DND-41 (cell line): ENCODE measurements at regions not wholly inside any gene's neighbourhood (a gene's known extent, or its start where the extent isn't known, plus 50 kb on each side); places are given as distances from the start of the nearest gene placed in this dataset.

Experiments used
- CTCF ChIP-seq: IDR thresholded peaks from 2 replicates; pipeline ENCODE4 v1.5.1; 2012; ENCODE audit warnings: borderline replicate concordance, low read length, moderate library complexity, mild to moderate bottlenecking; ENCODE audit not compliant: poor library complexity, severe bottlenecking; ENCODE audit errors: extremely low read depth
- EZH2 ChIP-seq: IDR thresholded peaks from 3 replicates; pipeline ENCODE4 v1.6.1; 2012; ENCODE audit warnings: borderline replicate concordance, low read depth, mild to moderate bottlenecking, moderate library complexity, low read length, inconsistent platforms; ENCODE audit not compliant: severe bottlenecking

GRCh38 chr5:104443706-104444105 lies 881.1 kb upstream of the NUDT12 start:
- no peak for TF ChIP-seq EZH2
- TF ChIP-seq CTCF: no peak
